Neural cell (in vitro differentiated cells): ENCODE measurements at regions not wholly inside any gene's neighbourhood (a gene's known extent, or its start where the extent isn't known, plus 50 kb on each side); places are given as distances from the start of the nearest gene placed in this dataset.

Source experiments
- H2AFZ ChIP-seq: fragments of 200-600, 300-800 bp; sonication (generic), shearing (Covaris generic); 2 replicates; pipeline ENCODE4 v1.6.0; 2014; ENCODE audit warnings: low read depth, mild to moderate bottlenecking, antibody characterized with exemption, low read length, moderate library complexity
- H3F3A ChIP-seq: fragments of 200-600 bp; shearing (Covaris generic); 2 replicates; pipeline ENCODE4 v1.6.1; 2016; ENCODE audit warnings: mild to moderate bottlenecking, moderate library complexity, mixed read lengths, antibody characterized with exemption, low read length; ENCODE audit not compliant: insufficient read depth, poor library complexity, severe bottlenecking
- H3K27ac ChIP-seq: fragments of 200-600, 300-800 bp; sonication (generic), shearing (Covaris generic); 2 replicates; pipeline ENCODE4 v1.5.1; 2014; ENCODE audit warnings: mild to moderate bottlenecking, low read length, moderate library complexity
- H3K27me3 ChIP-seq: fragments of 300-800, 200-600 bp; sonication (generic), shearing (Covaris generic); 2 replicates; pipeline ENCODE4 v1.6.0; 2014; ENCODE audit warnings: mild to moderate bottlenecking, low read depth, low read length, moderate library complexity; ENCODE audit not compliant: insufficient read depth
- H3K36me3 ChIP-seq: fragments of 300-800, 200-600 bp; sonication (generic), shearing (Covaris generic); 2 replicates; pipeline ENCODE4 v1.5.1; 2014; ENCODE audit warnings: mild to moderate bottlenecking, antibody characterized with exemption, low read length, moderate library complexity; ENCODE audit not compliant: insufficient read depth
- H3K4me2 ChIP-seq: fragments of 300-800, 200-600 bp; sonication (generic), shearing (Covaris generic); 2 replicates; pipeline ENCODE4 v1.6.0; 2014; ENCODE audit warnings: mild to moderate bottlenecking, low read length
- H3K4me3 ChIP-seq: fragments of 300-800, 200-600 bp; sonication (generic), shearing (Covaris generic); 2 replicates; pipeline ENCODE4 v1.5.1; 2014; ENCODE audit warnings: mild to moderate bottlenecking, low read length, moderate library complexity
- H3K79me2 ChIP-seq: fragments of 200-600 bp; shearing (Covaris generic); replicated peaks from 2 replicates; pipeline ENCODE4 v1.6.0; 2014; ENCODE audit warnings: mild to moderate bottlenecking, low read length, moderate library complexity; ENCODE audit not compliant: insufficient read depth
- H3K9ac ChIP-seq: fragments of 300-800, 200-600 bp; sonication (generic), shearing (Covaris generic); 2 replicates; pipeline ENCODE4 v1.6.1; 2016; ENCODE audit warnings: mild to moderate bottlenecking, low read length, mixed read lengths
- H3K9me2 ChIP-seq: fragments of 200-600 bp; shearing (Covaris generic); 2 replicates; pipeline ENCODE4 v1.6.1; 2016; ENCODE audit warnings: mild to moderate bottlenecking, low read length, mixed read lengths; ENCODE audit not compliant: insufficient read depth
- H3K9me3 ChIP-seq: fragments of 200-600, 300-800 bp; sonication (generic), shearing (Covaris generic); 2 replicates; pipeline ENCODE4 v1.6.1; 2016; ENCODE audit warnings: mild to moderate bottlenecking, mixed run types, low read length, moderate library complexity, mixed read lengths
- H4K20me1 ChIP-seq: fragments of 200-600 bp; shearing (Covaris generic); 2 replicates; pipeline ENCODE4 v1.6.1; 2016; ENCODE audit warnings: mild to moderate bottlenecking, mixed run types; ENCODE audit not compliant: insufficient read depth
- EP300 ChIP-seq: fragments of 450-650 bp; conservative IDR thresholded peaks from 2 replicates; pipeline ENCODE4 v1.6.1; 2014; ENCODE audit warnings: antibody characterized with exemption, mild to moderate bottlenecking, moderate library complexity; ENCODE audit not compliant: poor library complexity, severe bottlenecking
- EZH2 ChIP-seq: fragments of 200-600, 300-800 bp; shearing (Covaris generic), sonication (generic); IDR thresholded peaks from 2 replicates; pipeline ENCODE4 v1.6.1; 2014; ENCODE audit warnings: antibody characterized with exemption, low read length, borderline replicate concordance, mild to moderate bottlenecking; ENCODE audit not compliant: insufficient read depth, poor library complexity, severe bottlenecking
- MXI1 ChIP-seq: fragments of 450-650 bp; conservative IDR thresholded peaks from 2 replicates; pipeline ENCODE4 v1.6.1; 2014; ENCODE audit warnings: antibody characterized with exemption, mild to moderate bottlenecking; ENCODE audit not compliant: poor library complexity, severe bottlenecking
- POLR2AphosphoS5 ChIP-seq: IDR thresholded peaks from 2 replicates; pipeline ENCODE4 v1.6.1; 2012
- RAD21 ChIP-seq: fragments of 450-650 bp; conservative IDR thresholded peaks from 2 replicates; pipeline ENCODE4 v1.6.1; 2014; ENCODE audit warnings: antibody characterized with exemption, mild to moderate bottlenecking, moderate library complexity
- REST ChIP-seq: IDR thresholded peaks from 2 replicates; pipeline ENCODE4 v1.6.1; 2012; ENCODE audit warnings: borderline replicate concordance
- SMC3 ChIP-seq: fragments of 450-650 bp; conservative IDR thresholded peaks from 2 replicates; pipeline ENCODE4 v1.6.1; 2014; ENCODE audit warnings: antibody characterized with exemption, mild to moderate bottlenecking, moderate library complexity; ENCODE audit not compliant: poor library complexity
- TAF1 ChIP-seq: IDR thresholded peaks from 2 replicates; pipeline ENCODE4 v1.6.1; 2012; ENCODE audit warnings: low read depth
- TF ChIP-seq, protein P1 (sequence below): fragments of 450-650 bp; IDR thresholded peaks from 2 replicates; pipeline ENCODE4 v1.5.1; 2014; ENCODE audit warnings: antibody characterized with exemption, mild to moderate bottlenecking, moderate library complexity; ENCODE audit not compliant: poor library complexity, severe bottlenecking

DNA sequence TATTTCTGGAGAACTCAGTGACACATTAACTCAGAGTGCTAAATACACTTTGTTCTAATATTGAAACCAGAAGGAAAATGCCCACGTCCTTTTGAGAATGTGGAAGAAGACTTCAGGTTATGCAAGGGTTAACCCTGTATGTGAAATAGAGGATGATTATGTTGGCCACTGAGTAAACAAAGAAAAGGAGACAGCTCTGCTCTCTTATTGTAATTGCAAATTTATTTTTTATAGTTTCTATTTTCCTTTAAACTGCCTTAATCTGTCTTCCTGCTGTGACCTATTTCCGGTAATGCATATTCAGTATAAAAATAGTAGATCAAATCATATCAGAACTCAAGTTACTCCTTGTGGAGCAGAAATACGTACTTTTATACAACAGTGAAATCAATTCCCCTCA is 1239.2 kb downstream of the ROBO2 start:
- Histone ChIP-seq H3K4me2 (no peak overlapping the region), H3K36me3 (no peaks in the 10 kb centered on the region), H4K20me1 (no peaks in the 10 kb centered on the region), H3K4me3 (no peak overlapping the region), H3K27me3 (no peaks in the 10 kb centered on the region), H3K9me3 (no peaks in the 10 kb centered on the region), H3K9me2 (no peaks in the 10 kb centered on the region), H3K79me2 (no peaks in the 10 kb centered on the region), H3K27ac (no peak overlapping the region), H3F3A (no peaks in the 10 kb centered on the region), H3K9ac (no peak overlapping the region), H2AFZ (no peak overlapping the region)
- no peak for TF ChIP-seq TAF1
- no peak for TF ChIP-seq MXI1
- TF ChIP-seq SMC3 = no peak
- TF ChIP-seq, protein P1, sequence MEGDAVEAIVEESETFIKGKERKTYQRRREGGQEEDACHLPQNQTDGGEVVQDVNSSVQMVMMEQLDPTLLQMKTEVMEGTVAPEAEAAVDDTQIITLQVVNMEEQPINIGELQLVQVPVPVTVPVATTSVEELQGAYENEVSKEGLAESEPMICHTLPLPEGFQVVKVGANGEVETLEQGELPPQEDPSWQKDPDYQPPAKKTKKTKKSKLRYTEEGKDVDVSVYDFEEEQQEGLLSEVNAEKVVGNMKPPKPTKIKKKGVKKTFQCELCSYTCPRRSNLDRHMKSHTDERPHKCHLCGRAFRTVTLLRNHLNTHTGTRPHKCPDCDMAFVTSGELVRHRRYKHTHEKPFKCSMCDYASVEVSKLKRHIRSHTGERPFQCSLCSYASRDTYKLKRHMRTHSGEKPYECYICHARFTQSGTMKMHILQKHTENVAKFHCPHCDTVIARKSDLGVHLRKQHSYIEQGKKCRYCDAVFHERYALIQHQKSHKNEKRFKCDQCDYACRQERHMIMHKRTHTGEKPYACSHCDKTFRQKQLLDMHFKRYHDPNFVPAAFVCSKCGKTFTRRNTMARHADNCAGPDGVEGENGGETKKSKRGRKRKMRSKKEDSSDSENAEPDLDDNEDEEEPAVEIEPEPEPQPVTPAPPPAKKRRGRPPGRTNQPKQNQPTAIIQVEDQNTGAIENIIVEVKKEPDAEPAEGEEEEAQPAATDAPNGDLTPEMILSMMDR = no peak
- no peak for TF ChIP-seq EZH2
- no peak for TF ChIP-seq EP300
- TF ChIP-seq POLR2AphosphoS5 = no peak
- TF ChIP-seq REST = no peak

DNA sequence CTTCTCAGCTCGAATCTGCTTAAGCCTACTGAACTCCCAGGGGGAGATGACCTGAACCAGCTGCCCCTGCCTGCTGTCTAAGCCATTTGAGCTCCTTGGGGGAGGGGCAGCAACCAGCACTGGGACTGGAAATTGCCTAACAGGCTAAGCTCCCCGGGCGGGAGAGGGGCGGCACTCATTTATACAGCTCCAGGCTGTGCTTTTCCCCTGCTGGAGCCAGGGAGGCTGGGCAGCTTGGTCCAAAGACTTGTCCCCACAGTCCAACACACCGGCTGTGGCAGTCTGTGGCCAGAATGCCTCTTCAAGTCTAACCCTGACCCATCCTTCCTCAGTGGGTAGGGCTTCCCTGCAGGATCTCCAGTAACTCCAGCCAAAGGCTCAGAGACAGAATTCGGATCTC is 1241.5 kb downstream of the ROBO2 start:
- Histone ChIP-seq H2AFZ (no peak overlapping the region), H3K36me3 (no peaks in the 10 kb centered on the region), H3K27me3 (no peaks in the 10 kb centered on the region), H3K9me2 (no peaks in the 10 kb centered on the region), H3K4me2 (no peak overlapping the region), H3K9me3 (no peaks in the 10 kb centered on the region), H4K20me1 (no peaks in the 10 kb centered on the region), H3K79me2 (no peaks in the 10 kb centered on the region), H3K9ac (no peak overlapping the region), H3K4me3 (no peak overlapping the region), H3K27ac (no peak overlapping the region), H3F3A (no peaks in the 10 kb centered on the region)
- TF ChIP-seq SMC3 (no peak), RAD21 (no peak), TAF1 (no peak), EZH2 (no peak), MXI1 (no peak), POLR2AphosphoS5 (no peak), REST (no peak), EP300 (no peak)
- TF ChIP-seq, protein P1 = no peak
